ENCODE measurements at regions not wholly inside any gene's neighbourhood (a gene's known extent, or its start where the extent isn't known, plus 50 kb on each side); places are given as distances from the start of the nearest gene placed in this dataset.

- H3K79me2 ChIP-seq (ENCODE audit: insufficient read depth, low read length) = no peaks in the 10 kb centered on the region
- H2AFZ ChIP-seq (ENCODE audit: low read depth, low read length, severe bottlenecking) = no peak overlapping the region
- no peak for TF ChIP-seq CTCF (IDR thresholded peaks at IDR 0.05; ENCODE audit: insufficient read depth, low read length, poor library complexity, severe bottlenecking)
- no peak for TF ChIP-seq EZH2phosphoT487 (conservative IDR thresholded peaks at IDR 0.05; ENCODE audit: low read length)
- H3K9me3 ChIP-seq (ENCODE audit: insufficient read depth, low read length) = no peaks in the 10 kb centered on the region
- H3K9ac ChIP-seq (ENCODE audit: low read length) = no peak overlapping the region
- no peak overlapping the region for H3K4me2 ChIP-seq (ENCODE audit: low read depth, low read length, poor library complexity, severe bottlenecking)
- no peak overlapping the region for H3K27ac ChIP-seq (ENCODE audit: low read depth, low read length)
- H3K4me3 ChIP-seq (ENCODE audit: insufficient read depth, low read length, poor library complexity, severe bottlenecking) = no peak overlapping the region
- H3F3A ChIP-seq (ENCODE audit: insufficient read depth) = no peaks in the 10 kb centered on the region
- no peaks in the 10 kb centered on the region for H3K9me2 ChIP-seq (replicated peaks; ENCODE audit: insufficient read depth, low read length)
- no peaks in the 10 kb centered on the region for H3K27me3 ChIP-seq (ENCODE audit: low read length)
- H4K20me1 ChIP-seq (ENCODE audit: low read depth, low read length) = no peaks in the 10 kb centered on the region
- H3K36me3 ChIP-seq (ENCODE audit: low read length) = no peaks in the 10 kb centered on the region
Measured at GRCh38 chr6:128569732-128570679, 49.6 kb upstream of the PTPRK start.
